ENCODE measurements at regions not wholly inside any gene's neighbourhood (a gene's known extent, or its start where the extent isn't known, plus 50 kb on each side); places are given as distances from the start of the nearest gene placed in this dataset.

DNA sequence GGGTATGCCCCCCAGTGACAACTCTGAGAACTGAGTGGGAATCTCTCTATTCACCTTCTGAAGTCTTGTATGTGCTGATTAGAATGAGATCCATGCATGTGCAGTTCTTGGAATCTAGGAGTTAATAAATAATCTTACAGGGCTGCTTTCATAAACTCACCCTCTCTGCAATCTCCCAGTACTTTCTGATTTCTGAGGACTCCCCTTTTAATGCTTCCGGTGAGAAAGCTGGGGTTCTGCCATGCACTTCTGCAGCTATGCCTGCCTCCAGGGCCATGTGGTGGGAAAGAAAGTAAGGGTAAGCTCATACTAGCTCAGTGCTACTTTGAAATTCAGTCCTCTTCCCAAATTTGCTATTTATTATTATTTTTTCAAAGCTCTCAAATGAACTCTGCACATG lies 432.9 kb downstream of the MTX2 start:
- no peak for TF ChIP-seq ZNF677 (tag by site-specific recombination; IDR thresholded peaks at IDR 0.05)
- TF ChIP-seq ZNF777 (tag by site-specific recombination; IDR thresholded peaks at IDR 0.05; ENCODE audit: borderline replicate concordance), result no peak
- Histone ChIP-seq H3K27ac (ENCODE audit: extremely low read depth, low read depth, low read length) (no peak overlapping the region), H3K9me3 (ENCODE audit: control insufficient read depth, insufficient read depth, low read depth, low read length) (no peaks in the 10 kb centered on the region), H3K36me3 (ENCODE audit: control insufficient read depth in 2 of 2, insufficient read depth in 1 of 2, low read length in 2 of 2) (no peaks in the 10 kb centered on the region), H3K4me1 (ENCODE audit: control insufficient read depth, insufficient read depth, low read length) (no peaks in the 10 kb centered on the region), H3K4me3 (ENCODE audit: low read depth, low read length) (no peak overlapping the region)
- ChIA-PET CTCF (interaction anchor here (1.6 kb wide), 1 partner anchor 48 kb away, joined by 4 read pairs; no protein-coding TSS in a partner anchor), POLR2A (no interaction called here)

DNA sequence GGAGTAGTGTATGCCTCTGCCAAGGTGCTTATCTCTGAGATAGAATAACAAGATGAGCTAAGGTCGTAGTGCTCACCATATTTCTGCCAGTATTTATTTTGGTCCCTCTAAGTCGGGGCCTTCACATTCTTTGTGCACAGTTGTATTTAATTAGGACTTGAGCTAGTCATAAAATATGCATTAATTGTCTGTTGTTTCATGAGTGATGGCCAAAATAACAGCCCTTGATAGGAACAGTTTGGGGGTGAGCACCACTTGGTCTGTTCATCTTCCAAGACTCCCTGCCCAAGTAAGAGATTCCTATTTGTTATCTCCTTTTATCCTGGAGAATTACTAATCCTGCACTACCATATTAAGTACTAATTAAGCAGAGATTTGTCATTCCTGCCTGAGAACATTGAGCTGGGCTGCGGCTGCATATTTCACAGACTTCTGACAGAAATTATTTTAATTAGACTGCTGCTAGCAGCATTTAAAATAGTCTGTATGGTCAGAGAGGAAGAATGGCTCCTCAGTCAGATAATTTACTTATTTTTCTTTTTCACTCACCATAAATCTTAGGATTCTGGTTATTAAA lies 435.1 kb downstream of the MTX2 start:
- POLR2A ChIA-PET, result no interaction called here
- Histone ChIP-seq H3K4me1 (ENCODE audit: control insufficient read depth, insufficient read depth, low read length) (no peaks in the 10 kb centered on the region), H3K9me3 (ENCODE audit: control insufficient read depth, insufficient read depth, low read depth, low read length) (no peaks in the 10 kb centered on the region), H3K4me3 (ENCODE audit: low read depth, low read length) (no peak overlapping the region), H3K27ac (ENCODE audit: extremely low read depth, low read depth, low read length) (no peak overlapping the region), H3K36me3 (ENCODE audit: control insufficient read depth in 2 of 2, insufficient read depth in 1 of 2, low read length in 2 of 2) (no peaks in the 10 kb centered on the region)
- TF ChIP-seq KLF16 (tag by site-specific recombination; IDR thresholded peaks at IDR 0.05) (no peak), ZNF350 (tag by site-specific recombination; IDR thresholded peaks at IDR 0.05) (no peak), ZNF324 (tag by site-specific recombination; IDR thresholded peaks at IDR 0.05) (no peak), ZNF202 (tag by site-specific recombination; IDR thresholded peaks at IDR 0.05; ENCODE audit: borderline replicate concordance) (no peak), RBAK (tag by site-specific recombination; IDR thresholded peaks at IDR 0.05) (no peak), ZNF529 (tag by site-specific recombination; IDR thresholded peaks at IDR 0.05; ENCODE audit: insufficient replicate concordance) (no peak), ZNF768 (tag by site-specific recombination; IDR thresholded peaks at IDR 0.05) (no peak), ZNF561 (tag by site-specific recombination; IDR thresholded peaks at IDR 0.05; ENCODE audit: borderline replicate concordance) (no peak), GLI4 (tag by site-specific recombination; IDR thresholded peaks at IDR 0.05) (no peak), ZNF596 (tag by site-specific recombination; IDR thresholded peaks at IDR 0.05) (no peak), ZNF23 (tag by site-specific recombination; IDR thresholded peaks at IDR 0.05; ENCODE audit: borderline replicate concordance) (no peak), ZNF701 (tag by site-specific recombination; IDR thresholded peaks at IDR 0.05) (no peak), ZNF341 (tag by site-specific recombination; IDR thresholded peaks at IDR 0.05; ENCODE audit: low read depth) (no peak), ZNF654 (tag by site-specific recombination; IDR thresholded peaks at IDR 0.05; ENCODE audit: low read depth) (no peak), ZNF501 (tag by site-specific recombination; IDR thresholded peaks at IDR 0.05) (no peak), ZBTB1 (tag by site-specific recombination; IDR thresholded peaks at IDR 0.05) (no peak), ZNF16 (tag by site-specific recombination; IDR thresholded peaks at IDR 0.05; ENCODE audit: low read depth) (no peak), ZNF157 (tag by site-specific recombination; IDR thresholded peaks at IDR 0.05) (no peak)
- CTCF ChIA-PET, result interaction anchor here (0.7 kb wide), 1 partner anchor 12 kb away, joined by 3 read pairs; no protein-coding TSS in a partner anchor

DNA sequence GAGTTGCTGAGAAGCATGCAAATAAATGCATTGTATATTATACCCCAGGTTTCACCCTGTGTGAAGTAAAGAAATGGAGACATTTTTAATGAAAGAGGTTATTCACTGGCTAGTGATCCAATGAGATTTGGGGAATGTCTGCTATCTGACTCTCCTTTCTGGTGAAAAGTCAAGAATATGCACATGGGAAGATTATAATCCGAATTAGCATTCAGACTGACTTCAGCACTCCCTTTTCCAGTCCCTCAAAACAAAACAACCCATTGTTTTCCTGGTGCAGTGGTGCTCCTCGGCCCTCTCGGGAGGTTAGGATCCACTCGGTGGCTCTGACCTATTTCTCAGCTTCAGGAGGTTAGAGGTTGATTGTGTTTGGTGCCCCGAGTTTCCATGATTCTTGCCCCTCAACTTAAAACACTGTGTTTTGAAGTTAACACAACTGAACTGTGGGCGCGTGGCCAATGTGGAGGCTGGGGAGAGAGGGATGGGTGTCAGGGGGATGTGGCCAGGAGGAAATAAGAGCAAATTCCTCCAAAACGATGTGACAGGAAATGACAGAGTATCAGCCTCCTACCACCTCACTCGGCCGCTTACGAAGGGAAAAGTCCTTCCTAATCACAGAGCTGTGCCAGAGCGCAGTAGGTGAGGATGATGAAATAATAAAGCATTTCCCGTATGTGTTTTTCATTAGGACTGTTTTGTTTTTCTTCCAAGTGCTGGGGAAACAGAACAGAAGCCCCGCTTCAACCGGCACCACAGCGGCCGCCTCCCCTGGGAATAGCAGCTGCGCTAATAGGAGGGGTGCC lies 440.1 kb downstream of the MTX2 start:
- H3K27ac ChIP-seq (ENCODE audit: extremely low read depth, low read depth, low read length), result no peak overlapping the region
- POLR2A ChIA-PET, result no interaction called here
- no peaks in the 10 kb centered on the region for H3K9me3 ChIP-seq (ENCODE audit: control insufficient read depth, insufficient read depth, low read depth, low read length)
- CTCF ChIA-PET, result no interaction called here
- no peak for TF ChIP-seq GLI2 (tag by site-specific recombination; IDR thresholded peaks at IDR 0.05; ENCODE audit: borderline replicate concordance, low read depth)
- no peak for TF ChIP-seq ZBTB21 (tag by site-specific recombination; IDR thresholded peaks at IDR 0.05)
- no peak for TF ChIP-seq SCRT2 (tag by site-specific recombination; IDR thresholded peaks at IDR 0.05)
- no peak for TF ChIP-seq WT1 (tag by site-specific recombination; IDR thresholded peaks at IDR 0.05)
- no peak overlapping the region for H3K4me3 ChIP-seq (ENCODE audit: low read depth, low read length)
- H3K36me3 ChIP-seq (ENCODE audit: control insufficient read depth in 2 of 2, insufficient read depth in 1 of 2, low read length in 2 of 2), result no peaks in the 10 kb centered on the region
- no peaks in the 10 kb centered on the region for H3K4me1 ChIP-seq (ENCODE audit: control insufficient read depth, insufficient read depth, low read length)
